Activated CD4-positive, alpha-beta T cell treated with anti-CD3 and anti-CD28 coated beads, Interleukin-2, amount 50 U/mL, for 16 hours (primary cell): ENCODE measurements at regions not wholly inside any gene's neighbourhood (a gene's known extent, or its start where the extent isn't known, plus 50 kb on each side); places are given as distances from the start of the nearest gene placed in this dataset.
A peak's percentile ranks its signal among the peaks of the same experiment; 100 is the strongest.

ENCODE experiments used
- DNase-seq: peaks from one replicate; pipeline ENCODE4 v3.0.0-alpha.2; 2020

DNA sequence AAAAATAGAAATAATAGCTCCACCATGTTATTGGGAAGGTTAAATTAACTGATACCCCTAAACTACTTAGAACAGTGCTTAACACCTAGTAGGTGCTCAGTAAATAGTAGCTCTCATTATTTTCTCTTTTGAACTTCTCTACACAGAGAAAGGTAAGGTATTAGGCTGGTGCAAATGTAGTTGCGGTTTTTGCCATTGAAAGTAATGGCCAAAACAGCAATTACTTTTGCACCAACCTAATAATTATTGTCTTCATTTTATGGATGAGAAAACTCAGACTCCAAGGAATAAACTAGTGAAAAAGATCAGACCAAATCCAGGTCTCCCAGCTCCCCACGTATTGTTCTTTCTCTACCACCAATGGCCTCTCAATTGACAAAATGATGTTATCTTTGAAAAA is 157.2 kb upstream of the TMPO start:
- DNase-seq = no peak

DNA sequence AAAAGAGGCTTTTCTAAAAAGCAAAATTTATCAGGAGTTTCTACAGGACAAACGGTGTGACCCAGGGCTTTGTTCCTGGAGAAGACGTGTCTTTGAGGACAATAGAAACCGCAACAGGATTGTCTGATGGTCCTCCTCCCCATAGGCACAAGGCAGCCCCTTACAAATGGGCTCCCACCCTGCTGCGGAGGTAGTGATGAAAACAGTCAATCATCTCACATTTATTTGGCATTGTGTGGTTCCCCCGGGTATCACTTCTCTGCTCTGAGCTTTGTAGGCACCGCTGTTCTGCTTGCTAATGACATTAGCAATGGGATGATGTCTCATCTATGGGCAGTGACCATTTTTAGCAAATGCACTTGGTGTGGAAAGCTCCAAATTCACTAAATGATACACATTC is 155.5 kb upstream of the TMPO start:
- no peak for DNase-seq

DNA sequence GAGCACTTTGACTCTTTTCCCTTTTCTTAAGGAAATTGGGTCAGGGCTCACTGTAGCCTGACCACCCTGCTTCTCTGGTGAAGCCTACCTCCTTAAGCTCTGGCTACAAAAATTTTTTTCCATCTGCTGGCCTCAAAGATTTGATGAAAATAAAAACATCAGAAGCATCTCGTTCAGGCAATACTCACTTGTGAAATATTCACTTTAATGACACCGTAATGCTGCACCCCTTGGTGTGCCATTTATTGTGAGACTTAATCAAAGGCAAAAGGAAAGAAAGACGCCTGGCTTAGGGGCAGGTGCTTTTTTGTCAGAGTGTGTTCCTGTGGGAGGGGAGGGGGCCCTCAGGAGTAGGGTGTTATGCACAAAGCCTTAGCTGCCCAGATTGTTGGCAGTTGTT is 155.0 kb upstream of the TMPO start:
- no peak for DNase-seq

DNA sequence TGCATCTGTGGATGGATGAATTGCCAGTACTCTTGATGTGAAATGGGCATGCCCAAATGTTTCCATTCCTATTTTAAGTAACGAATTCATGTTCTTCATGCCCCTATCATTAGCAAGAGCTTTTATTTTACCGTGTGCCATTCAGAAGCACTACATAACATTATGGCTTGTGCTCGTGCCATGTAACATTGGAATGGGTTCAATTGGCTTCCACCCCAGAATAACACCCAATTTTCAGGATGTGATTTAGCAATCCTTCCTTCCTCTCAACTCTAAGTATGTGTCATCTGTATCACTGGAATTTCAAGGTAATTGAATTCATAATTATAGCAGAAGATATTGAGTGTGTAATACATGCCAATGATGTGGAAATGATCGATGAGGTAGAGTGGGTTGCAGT is 145.8 kb upstream of the TMPO start:
- DNase-seq = no peak

DNA sequence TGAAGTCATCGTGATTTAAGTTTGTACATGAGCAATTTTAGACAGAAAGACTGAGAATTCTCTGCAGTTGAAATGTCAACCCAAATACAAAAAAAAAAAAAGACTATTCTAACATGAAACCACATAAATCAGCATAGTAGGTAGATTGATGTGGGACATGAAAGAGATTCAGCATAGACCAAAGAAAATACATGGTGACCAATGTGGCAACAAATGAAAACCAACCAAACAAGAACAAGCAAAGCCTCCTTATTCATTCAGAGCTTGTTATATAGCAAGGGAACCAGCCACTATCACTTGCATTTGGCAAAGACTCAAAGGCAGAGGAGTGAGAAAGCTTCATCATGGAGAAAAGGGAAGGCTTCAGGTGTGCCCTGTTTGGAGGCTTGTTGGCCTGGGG is 144.4 kb upstream of the TMPO start:
- DNase-seq = no peak

DNA sequence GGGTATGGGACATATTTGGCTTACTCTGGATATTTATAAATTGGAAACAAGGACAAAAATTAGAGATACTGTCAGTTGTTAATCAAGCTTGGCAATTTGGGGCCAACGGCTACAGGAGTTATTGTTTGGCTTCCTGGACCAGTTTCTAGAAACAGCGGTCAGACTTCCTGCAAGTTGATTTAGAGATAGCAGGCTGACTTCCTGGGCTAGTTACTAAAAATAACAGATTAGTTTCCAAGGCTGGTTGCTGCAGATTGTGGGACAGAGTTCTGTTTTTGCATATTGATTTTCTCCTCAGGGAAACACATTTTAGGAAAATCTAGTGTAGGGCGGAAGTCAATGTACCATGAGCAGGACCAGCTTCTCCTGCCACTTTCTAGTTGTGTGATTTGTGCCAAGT is 144.0 kb upstream of the TMPO start:
- DNase-seq = peak; percentile 52

DNA sequence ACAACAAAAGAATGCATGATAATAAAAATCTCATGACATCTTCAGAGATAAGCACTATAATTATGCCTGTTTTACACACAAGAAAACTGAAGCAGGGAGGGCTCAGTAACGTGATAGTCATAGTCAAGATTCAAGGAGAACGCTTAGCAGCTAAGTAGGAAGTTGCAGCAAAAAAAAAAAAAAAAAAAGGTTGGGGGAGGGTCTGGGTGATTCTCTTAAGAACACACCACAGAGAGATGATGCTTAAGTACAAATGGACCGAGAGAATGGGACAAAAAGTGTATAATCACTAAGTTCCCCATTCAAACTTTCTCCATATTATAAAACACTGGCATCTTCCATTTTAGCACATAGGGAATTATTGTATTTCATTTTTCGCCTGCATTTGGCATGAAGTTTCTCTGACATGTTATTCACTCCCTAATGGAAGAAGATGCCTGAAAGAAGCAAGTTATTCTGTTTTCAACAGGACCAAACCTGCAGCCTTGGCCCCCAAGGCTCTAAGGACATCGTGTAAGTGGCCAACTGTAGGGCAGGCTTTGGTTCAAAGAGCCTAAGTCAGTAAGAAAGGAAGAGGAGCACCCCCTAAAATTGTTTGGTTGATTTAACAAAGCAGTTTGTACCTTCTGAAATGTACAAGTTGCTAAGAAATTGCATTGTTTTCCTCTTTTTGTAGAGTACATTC is 142.9 kb upstream of the TMPO start:
- DNase-seq = no peak

DNA sequence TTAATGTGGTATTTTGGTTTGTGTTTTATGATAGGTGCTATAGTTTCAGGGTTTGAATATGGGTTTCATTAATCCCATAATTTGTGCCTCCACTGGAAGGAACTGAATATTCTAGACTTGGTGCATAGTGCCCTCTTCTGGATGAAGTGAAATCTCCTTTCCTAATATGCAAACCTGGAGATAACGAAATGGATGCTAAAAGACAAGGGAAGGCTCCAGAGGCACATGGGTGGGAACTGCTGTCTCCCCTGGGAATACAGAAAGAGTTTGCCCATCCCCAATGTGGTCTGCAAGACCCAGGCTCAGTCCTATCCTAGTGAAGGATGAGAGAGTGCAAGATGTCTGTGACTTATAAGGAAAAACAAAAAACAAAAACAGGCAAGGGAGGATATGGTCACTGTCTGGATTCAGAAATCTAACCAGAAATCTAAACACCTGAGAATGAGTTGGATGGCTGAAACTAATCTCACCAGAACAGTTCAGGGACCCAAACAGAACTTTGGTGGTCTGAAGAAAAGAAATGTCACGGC is 142.3 kb upstream of the TMPO start:
- peak; percentile 61 for DNase-seq

DNA sequence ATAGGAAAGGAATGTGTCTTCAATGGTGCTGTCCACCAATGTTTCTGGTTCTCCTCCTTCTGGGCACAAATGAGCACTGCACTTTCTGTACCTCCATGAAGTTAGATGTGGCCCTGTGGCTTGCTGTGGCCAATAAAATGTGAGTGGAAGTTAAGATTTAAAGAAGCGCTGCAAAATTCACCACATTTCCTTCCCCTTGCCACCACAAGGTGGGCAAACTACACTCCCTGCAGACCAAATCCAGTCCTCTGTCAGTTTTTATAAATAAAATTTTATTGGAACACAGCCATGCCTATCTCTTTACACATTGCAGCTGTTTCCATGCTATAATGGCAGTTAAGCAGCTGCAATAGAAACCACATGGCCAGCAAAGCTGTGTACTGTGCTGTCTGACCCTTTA is 141.4 kb upstream of the TMPO start:
- no peak for DNase-seq

DNA sequence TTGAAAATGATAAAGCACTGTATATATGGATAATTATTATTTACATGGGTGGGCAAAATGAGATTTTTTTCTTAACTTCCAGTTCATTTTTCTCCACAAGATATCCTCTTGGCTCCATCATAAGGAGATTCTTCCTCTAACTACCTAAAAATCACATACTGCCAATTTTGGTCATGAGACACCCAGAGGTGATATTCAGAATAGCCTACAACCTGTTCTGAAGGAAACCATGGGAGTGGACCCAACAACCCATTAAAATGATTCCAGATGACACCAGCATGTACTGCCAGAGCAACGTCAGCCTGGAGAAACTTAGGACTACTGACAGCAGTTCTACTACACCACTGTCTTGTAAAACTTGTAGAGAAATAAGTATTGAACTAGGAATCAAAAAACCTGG is 136.3 kb upstream of the TMPO start:
- DNase-seq = no peak

DNA sequence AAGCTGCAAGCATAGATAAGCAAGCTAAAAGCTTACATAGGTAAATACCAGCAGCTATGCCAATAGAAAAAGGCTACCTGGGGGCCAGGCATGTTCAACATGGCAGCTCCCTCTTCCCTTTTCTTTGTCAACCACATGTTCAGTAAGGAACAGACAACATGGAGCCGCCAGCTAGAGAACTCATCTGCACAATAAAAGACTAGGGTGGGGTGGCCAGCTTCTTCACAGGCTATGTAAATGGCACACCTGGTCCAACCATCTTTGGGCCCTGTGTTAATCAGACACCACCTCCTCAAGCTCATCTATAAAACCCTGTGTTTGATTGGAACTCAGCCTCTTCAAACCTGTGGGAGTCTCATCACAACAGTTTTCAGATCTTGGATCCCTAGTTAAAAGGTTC is 129.7 kb upstream of the TMPO start:
- DNase-seq = no peak

DNA sequence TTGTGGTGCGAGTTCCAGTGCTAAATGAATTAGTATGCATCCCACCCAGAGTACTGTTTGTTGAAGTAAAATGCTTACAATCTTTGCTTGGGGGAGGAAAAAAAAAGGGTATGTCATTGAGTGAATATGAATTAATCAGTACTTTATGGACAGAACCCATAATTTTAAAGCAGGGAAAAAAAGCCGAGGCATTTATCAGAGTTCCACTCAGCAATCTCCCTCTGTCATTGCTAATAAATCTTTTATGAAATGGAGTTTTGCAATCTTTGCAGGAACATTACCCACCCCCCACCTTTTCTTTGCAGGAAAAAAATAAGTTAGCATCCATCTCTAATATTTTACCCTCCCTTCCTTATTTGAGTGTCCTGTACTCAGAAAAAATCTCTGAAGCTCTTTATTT is 127.9 kb upstream of the TMPO start:
- no peak for DNase-seq

DNA sequence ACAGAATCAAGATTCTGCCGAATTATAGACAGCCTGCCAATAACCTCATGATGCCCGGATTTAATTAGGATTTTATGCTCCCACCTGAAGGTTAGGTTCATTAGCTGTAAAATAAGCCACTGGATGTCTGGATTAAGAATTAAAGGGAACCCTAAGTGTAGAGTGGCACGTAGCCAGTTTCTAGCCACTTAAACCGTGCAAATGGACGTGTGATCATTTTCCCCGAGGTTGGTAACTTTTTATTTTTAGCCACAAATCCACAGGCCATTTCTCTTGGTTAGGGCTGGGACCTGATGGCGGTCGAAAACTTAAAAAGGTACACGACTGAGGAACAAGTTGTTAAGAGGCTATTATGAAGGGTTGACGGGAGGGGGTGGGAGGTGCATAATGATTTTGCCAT is 127.3 kb upstream of the TMPO start:
- no peak for DNase-seq

DNA sequence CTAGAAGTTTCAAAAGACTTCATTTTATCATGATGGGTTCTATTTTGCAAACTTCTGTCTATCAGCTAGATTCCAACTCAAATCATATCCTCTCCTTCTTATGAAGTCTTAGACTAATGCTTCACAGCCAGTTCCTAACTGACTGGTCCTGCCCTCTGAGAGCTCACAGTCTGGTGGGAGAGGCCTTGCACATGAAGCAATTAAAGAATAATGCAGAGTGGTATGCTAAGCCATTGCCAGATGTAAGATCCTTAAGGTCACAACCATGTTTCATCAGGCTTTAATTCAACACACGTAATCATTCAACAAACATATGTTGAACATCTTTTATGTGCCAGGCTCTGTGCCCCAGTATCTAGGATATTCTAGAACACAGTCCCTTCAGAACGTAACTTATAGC is 125.8 kb upstream of the TMPO start:
- DNase-seq = no peak

DNA sequence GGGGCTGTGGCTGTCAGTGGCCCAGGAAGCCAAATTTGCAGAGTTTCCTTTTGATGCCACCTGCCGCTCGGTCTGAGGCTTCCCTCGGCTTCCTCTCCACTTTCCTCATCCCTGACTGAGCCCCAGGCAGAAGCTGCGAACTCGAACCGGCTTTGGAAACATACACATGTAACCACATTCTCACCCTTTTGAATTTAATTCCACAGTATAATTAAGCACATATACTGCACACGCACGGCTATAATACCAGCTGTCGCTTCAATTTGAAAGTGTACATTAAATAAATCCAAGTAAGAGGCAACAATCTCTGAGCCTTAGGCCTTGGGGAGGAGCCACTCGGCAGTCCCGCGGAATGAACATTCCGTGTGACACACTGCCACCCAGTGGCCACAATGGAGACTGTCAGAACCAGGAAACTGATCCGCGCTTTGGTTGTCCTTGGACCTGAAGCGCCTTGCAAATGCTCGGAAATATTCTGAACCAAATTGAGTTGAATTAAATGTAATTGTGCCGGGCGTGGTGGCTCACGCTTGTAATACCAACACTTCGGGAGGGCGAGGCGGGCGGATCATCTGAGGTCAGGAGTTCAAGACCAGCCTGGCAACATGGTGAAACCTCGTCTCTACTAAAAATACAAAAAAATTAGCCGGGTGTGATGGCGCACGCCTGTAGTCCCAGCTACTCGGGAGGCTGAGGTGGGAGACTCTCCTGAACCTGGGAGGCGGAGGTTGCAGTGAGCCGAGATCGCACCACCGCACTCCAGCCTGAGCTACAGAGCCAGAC is 117.9 kb upstream of the TMPO start:
- peak; percentile 88 for DNase-seq

DNA sequence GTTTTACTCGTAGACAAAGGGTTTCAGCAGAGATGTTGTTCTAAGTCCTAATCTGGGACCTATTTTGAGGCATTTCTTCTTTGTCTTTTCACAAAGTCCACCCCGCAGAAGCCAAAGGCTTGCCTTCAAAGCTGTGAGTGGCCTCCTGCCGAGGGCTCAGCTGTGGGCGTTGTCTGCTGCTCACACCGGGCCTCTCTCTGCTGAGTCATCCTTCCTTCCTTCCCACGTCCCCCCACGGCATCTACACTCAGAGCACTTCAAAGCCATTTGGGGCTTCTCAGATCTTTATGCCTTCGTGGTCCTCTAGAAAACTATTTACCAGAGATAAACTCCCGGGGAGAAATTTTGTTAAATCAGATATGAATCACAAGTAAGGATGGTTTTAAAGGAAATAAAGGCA is 115.9 kb upstream of the TMPO start:
- peak; percentile 81 for DNase-seq

DNA sequence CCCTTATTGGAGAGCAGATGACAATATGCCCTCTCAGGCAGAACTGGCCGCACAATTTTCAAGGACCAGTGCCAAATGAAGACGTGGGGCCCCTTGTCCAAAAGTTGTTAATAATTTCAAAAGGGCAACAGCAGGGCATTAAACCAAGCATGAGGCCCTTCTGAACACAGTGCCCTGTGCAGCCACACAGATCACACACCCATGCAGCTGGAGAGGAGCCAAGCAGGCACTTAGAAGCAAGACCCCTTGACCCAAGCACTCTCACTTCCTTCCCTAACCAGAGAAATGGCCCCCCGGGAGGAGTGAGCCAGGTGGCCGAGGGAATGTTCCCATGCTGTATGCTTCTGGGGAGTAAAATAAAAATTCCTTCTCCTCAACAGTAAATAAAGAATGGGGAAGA is 114.0 kb upstream of the TMPO start:
- no peak for DNase-seq

DNA sequence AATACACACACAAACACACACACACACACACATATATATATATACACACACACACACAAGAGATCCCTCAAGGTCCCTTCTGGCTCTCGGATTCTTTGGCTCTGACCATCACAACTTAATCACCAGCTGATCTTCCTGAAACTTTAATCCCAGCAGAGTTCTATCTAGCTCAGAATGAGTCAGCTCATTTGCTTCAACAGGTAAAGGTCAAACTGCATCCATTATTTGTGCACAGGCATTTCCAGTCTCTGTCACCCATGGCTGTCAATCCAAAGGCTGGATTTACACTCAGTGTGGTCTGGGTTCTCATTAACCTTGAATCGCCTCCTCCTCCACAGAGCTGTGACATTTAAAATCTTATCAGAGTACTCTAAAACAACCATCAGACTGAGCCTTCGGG is 113.3 kb upstream of the TMPO start:
- no peak for DNase-seq

DNA sequence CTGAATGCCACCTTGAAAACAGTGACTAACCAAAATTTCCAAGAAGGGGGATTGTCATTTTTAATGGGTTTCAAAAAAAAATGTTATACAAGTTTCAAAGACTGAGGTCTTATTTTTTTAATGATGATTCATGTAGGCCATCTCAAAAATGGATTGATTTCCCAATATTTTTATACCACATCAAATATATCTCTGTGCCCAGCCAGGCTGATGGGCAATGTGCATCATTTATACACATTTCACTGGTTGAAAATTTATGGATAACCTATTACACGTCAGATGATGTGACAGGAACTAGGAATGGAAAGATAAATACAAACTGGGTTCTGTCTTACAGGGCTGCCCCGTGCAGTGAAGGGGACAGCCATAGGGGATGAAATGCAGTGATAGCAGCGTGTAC is 112.7 kb upstream of the TMPO start:
- no peak for DNase-seq

DNA sequence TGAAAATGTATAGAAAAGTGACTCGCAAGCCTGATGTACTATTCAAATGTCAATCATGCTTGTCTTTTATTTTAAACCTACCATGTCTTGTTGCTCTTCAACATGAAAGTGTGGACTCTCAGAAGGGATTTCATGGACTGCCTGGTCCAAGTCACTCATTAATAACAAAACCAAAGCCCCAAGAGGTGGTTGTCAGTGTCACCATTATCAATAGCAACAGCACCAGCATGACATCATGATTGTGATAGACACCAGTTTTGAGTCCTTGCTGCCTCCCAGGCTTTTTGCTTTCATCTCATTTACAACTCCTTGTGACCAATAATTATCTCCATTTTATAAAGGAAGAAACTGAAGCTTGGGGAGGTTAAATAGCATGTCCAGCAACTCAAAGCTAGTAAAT is 112.0 kb upstream of the TMPO start:
- no peak for DNase-seq

DNA sequence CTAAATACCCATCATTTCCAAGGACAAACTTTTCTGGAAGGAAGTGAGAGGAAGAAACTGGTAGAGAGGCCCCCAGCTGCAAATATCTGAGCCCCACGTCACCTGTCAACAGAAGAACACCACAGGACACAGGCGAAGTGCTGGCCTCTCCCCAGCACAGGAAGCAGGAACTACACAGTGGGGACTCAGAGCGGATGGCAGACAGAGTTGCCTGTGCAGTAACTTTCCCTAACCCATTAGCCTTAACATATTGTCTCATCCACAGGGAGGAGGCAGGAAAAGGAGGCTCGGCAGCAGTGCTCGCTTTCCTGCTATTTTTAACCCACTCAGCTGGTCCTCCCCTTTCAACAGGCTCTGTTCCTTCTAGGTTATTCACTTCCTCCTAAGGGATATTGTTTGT is 111.5 kb upstream of the TMPO start:
- DNase-seq = no peak

DNA sequence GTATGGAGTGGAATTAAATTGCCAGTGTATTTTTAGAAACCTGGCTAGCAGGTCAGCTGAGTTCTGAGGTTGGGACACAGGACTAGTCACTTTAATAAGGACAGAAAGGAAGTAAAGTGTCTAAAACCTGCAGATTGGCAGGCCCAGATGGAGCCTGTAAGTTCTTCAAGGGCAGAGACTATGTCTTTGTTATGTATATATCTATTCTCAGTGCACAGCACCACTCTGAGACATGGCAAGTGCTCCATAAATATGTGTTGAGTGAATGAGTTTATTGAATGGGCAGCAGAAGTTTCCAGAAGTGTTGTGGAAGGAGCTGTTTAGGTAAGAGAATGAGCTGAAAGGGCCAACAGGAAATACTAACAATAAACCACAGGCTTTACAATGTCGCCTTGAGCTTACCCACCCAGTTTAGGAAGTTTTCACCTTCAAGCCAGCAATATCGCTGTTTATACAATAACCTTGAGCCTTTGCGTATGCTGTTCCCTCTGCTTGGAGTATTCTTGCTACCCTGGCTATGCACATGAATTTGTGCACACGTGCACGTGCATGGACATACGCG is 109.5 kb upstream of the TMPO start:
- DNase-seq = no peak

DNA sequence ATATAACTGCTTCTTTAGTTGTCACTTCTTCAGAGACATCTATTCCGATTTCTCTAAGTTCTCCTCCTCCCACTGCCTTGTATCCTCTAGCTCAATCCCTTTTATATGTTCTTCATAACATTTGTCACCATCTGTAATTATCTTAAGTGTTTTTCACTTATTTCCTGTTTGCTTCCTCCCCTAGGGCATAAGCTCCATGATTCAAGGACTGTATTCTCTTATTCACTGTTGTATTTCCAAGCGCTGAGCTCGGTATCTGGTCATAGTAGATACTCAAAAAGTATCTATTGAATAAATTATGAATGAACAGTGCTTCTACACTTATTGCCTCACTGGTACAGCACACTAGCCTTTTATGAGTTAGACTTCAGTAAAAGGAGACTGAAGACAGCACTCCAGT is 109.0 kb upstream of the TMPO start:
- DNase-seq = no peak

DNA sequence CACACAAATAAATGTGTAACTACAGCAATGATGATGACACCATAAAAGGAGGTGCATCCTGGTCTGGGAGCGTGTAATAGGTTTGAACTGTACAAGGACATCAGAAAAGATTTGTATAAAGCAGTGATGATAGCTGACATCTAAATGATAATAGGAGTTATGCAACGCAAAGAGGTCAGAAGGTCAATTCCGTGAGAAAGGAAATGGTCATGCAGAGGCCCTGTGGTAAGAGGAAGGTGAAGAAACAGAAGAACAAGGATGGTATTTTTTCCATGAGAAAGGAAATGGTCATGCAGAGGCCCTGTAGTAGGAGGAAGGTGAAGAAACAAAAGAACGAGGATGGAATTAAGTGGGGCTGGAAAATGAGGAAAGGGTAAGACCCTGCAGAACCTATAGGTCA is 106.7 kb upstream of the TMPO start:
- no peak for DNase-seq
